ENCODE measurements at regions not wholly inside any gene's neighbourhood (a gene's known extent, or its start where the extent isn't known, plus 50 kb on each side); places are given as distances from the start of the nearest gene placed in this dataset.

DNA sequence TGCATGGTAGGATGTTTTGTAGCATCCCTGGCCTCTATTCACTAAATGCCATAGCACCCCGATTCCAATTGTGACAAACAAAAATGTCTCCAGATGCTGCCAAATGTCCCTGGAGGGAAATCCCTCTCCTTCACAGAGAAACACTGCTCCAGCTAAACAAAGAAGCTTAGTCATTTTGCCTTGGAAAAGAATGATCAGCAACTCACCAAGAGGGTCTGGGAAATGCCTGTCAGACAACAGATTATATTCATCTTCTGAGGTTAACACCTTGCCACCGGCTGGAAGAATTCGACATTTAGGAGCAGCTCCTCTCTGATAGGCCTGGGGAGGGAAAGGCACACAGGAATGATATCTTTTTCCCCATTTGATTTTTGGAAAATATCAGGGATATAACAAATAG is 84.4 kb downstream of the NIBAN1 start:
- TF ChIP-seq CTCF (IDR thresholded peaks at IDR 0.05; ENCODE audit: low read depth, low read length, poor library complexity, severe bottlenecking) (no peak), EZH2phosphoT487 (IDR thresholded peaks at IDR 0.05; ENCODE audit: borderline replicate concordance, low read length) (no peak)

Measured in DOHH2 (cell line).